K562 (cell line): ENCODE measurements at regions not wholly inside any gene's neighbourhood (a gene's known extent, or its start where the extent isn't known, plus 50 kb on each side); places are given as distances from the start of the nearest gene placed in this dataset.

Experiments used
- DACH1 ChIP-seq: fragments of 450-650 bp; IDR thresholded peaks from 2 replicates; pipeline ENCODE4 v1.6.1; 2018; ENCODE audit not compliant: partially characterized antibody
- GMEB1 ChIP-seq: fragments of 250-450 bp; sonication (Bioruptor Pico); IDR thresholded peaks from 2 replicates; pipeline ENCODE4 v1.4.0; 2020; ENCODE audit warnings: mild to moderate bottlenecking
- MAFG ChIP-seq: fragments of 450-650 bp; conservative IDR thresholded peaks from 2 replicates; pipeline ENCODE4 v1.6.1; 2016; ENCODE audit warnings: missing genetic modification characterization, missing compliant biosample characterization
- MGA ChIP-seq: fragments of 450-650 bp; IDR thresholded peaks from 2 replicates; pipeline ENCODE4 v1.6.1; 2016; ENCODE audit warnings: mild to moderate bottlenecking, moderate library complexity
- MLLT1 ChIP-seq, 2 experiments: fragments of 450-650 bp; IDR thresholded peaks; 2 replicates each; pipeline ENCODE4 v1.6.1; 2016
- NR2C1 ChIP-seq, 2 experiments: fragments of 450-650 bp; IDR thresholded peaks; 2 replicates each; pipeline ENCODE4 v1.6.1; 2017; ENCODE audit warnings: mild to moderate bottlenecking in 2 of 2, antibody characterized with exemption in 1 of 2, inconsistent platforms in 1 of 2, missing compliant biosample characterization in 1 of 2, missing genetic modification characterization in 1 of 2
- POLR2B ChIP-seq: fragments of 450-650 bp; IDR thresholded peaks from 2 replicates; pipeline ENCODE4 v1.6.1; 2018; ENCODE audit warnings: low read depth; ENCODE audit not compliant: partially characterized antibody
- RCOR1 ChIP-seq, 2 experiments: IDR thresholded peaks; 2 replicates each; pipeline ENCODE4 v1.6.1; 2012; ENCODE audit warnings: low read depth in 2 of 2, low read length in 2 of 2, borderline replicate concordance in 1 of 2, improper control_type of control experiment in 1 of 2
- TBL1XR1 ChIP-seq, 2 experiments: IDR thresholded peaks; 2 replicates each; pipeline ENCODE4 v1.6.1; 2012; ENCODE audit warnings: improper control_type of control experiment in 2 of 2, low read length in 2 of 2, mild to moderate bottlenecking in 1 of 2

GRCh38 chr1:778451-779278 lies 92.2 kb upstream of the OR4F16 start (continued):
- TF ChIP-seq MGA (peak; percentile 90), MLLT1 (IDR thresholded peaks at IDR 0.05) (peak in 1 of 2 experiments; percentile 97; a peak in 2 of 4 replicates), RCOR1 (IDR thresholded peaks at IDR 0.05; ENCODE audit: borderline replicate concordance in 1 of 2, low read depth in 2 of 2, low read length in 2 of 2) (peak; percentile 3 to 30; a peak in 1 of 4 replicates), MAFG (peak; percentile 95), GMEB1 (CRISPR knock-in tag) (peak; percentile 87), POLR2B (peak; percentile 97), NR2C1 (IDR thresholded peaks at IDR 0.05) (peak; percentile 38; the same call in 1 of the 2 replicates), NR2C1 (tag; IDR thresholded peaks at IDR 0.05) (peak; percentile 70), TBL1XR1 (IDR thresholded peaks at IDR 0.05; ENCODE audit: low read length in 2 of 2) (peak in 1 of 2 experiments; percentile 100; a peak in 2 of 4 replicates), DACH1 (peak; percentile 46)
